DND-41 (cell line): ENCODE measurements at regions not wholly inside any gene's neighbourhood (a gene's known extent, or its start where the extent isn't known, plus 50 kb on each side); places are given as distances from the start of the nearest gene placed in this dataset.

ENCODE experiments used
- EZH2 ChIP-seq: IDR thresholded peaks from 3 replicates; pipeline ENCODE4 v1.6.1; 2012; ENCODE audit warnings: borderline replicate concordance, low read depth, mild to moderate bottlenecking, moderate library complexity, low read length, inconsistent platforms; ENCODE audit not compliant: severe bottlenecking
- TF ChIP-seq, protein P1 (sequence below): IDR thresholded peaks from 2 replicates; pipeline ENCODE4 v1.5.1; 2012; ENCODE audit warnings: borderline replicate concordance, low read length, moderate library complexity, mild to moderate bottlenecking; ENCODE audit not compliant: poor library complexity, severe bottlenecking; ENCODE audit errors: extremely low read depth

DNA sequence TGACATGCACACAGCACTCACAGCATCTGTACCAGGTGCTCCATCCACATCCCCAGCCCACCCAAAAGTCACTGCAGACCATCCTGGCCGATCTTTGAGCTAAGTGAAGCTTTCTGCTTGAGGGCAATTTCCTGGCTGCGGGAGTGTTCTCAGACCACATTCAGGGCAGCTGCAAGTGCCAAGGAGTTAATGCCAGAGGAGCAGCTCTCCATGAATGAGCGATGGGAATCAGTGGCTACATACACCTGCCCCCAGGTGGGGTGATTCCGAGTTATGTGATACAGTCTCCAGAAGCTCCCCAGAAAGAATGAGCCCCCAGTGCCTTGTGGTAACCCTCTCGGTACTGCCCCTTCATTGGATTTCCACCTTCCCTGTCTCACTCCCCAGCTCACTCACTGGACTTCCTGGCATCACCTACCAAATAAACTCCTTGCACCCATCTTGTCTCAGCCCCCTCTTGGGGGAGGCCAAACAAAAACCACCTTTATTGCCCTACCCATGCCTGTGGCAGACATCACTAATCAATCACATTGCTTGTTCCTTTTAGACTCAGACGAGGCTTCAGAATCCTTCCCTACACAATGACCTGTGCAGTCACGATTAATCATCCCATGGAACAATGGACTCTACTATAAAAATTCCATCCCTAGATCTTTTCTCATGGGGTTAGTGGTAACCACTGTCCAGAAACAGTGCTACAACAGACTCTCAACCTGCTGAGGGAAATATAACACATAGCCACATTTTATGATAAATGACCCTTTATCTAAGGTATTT is 121.1 kb downstream of the IRX5 start:
- TF ChIP-seq, protein P1, sequence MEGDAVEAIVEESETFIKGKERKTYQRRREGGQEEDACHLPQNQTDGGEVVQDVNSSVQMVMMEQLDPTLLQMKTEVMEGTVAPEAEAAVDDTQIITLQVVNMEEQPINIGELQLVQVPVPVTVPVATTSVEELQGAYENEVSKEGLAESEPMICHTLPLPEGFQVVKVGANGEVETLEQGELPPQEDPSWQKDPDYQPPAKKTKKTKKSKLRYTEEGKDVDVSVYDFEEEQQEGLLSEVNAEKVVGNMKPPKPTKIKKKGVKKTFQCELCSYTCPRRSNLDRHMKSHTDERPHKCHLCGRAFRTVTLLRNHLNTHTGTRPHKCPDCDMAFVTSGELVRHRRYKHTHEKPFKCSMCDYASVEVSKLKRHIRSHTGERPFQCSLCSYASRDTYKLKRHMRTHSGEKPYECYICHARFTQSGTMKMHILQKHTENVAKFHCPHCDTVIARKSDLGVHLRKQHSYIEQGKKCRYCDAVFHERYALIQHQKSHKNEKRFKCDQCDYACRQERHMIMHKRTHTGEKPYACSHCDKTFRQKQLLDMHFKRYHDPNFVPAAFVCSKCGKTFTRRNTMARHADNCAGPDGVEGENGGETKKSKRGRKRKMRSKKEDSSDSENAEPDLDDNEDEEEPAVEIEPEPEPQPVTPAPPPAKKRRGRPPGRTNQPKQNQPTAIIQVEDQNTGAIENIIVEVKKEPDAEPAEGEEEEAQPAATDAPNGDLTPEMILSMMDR, result no peak
- no peak for TF ChIP-seq EZH2
